ENCODE measurements at regions not wholly inside any gene's neighbourhood (a gene's known extent, or its start where the extent isn't known, plus 50 kb on each side); places are given as distances from the start of the nearest gene placed in this dataset.

GRCh38 chr18:10319026-10319425, 135.4 kb upstream of the APCDD1 start:
- intact Hi-C loops (cut with micrococcal nuclease), result no loop called here
- Mint-ChIP-seq H3K4me3 (ENCODE audit: low read depth) (no peak overlapping the region), H3K9me3 (no peaks in the 10 kb centered on the region), H3K27me3 (ENCODE audit: low read depth) (no peaks in the 10 kb centered on the region), H3K36me3 (ENCODE audit: low read depth) (no peaks in the 10 kb centered on the region), H3K27ac (no peak overlapping the region), H3K4me1 (ENCODE audit: low read depth) (no peaks in the 10 kb centered on the region)
- DNase-seq (ENCODE audit: low spot score), result no peak

GRCh38 chr18:10319914-10320600, 134.4 kb upstream of the APCDD1 start:
- no peaks in the 10 kb centered on the region for H3K4me1 Mint-ChIP-seq (ENCODE audit: low read depth)

GRCh38 chr18:10320791-10321190, 133.6 kb upstream of the APCDD1 start:
- no peak overlapping the region for H3K27ac Mint-ChIP-seq
- intact Hi-C loops (cut with micrococcal nuclease), result no loop called here

More at GRCh38 chr18:10319914-10320600, 134.4 kb upstream of the APCDD1 start:
- no peak for DNase-seq (ENCODE audit: low spot score)
- no peaks in the 10 kb centered on the region for H3K36me3 Mint-ChIP-seq (ENCODE audit: low read depth)
- H3K27me3 Mint-ChIP-seq (ENCODE audit: low read depth), result no peaks in the 10 kb centered on the region
- no peak overlapping the region for H3K4me3 Mint-ChIP-seq (ENCODE audit: low read depth)
- H3K27ac Mint-ChIP-seq, result no peak overlapping the region
- no peaks in the 10 kb centered on the region for H3K9me3 Mint-ChIP-seq
- intact Hi-C loops (cut with micrococcal nuclease), result no loop called here

GRCh38 chr18:10321576-10321975, 132.9 kb upstream of the APCDD1 start:
- H3K4me3 Mint-ChIP-seq (ENCODE audit: low read depth), result no peak overlapping the region
- intact Hi-C loops (cut with micrococcal nuclease), result no loop called here
- H3K36me3 Mint-ChIP-seq (ENCODE audit: low read depth), result no peaks in the 10 kb centered on the region
- DNase-seq (ENCODE audit: low spot score), result no peak
- no peak overlapping the region for H3K27ac Mint-ChIP-seq
- no peaks in the 10 kb centered on the region for H3K9me3 Mint-ChIP-seq
- no peaks in the 10 kb centered on the region for H3K4me1 Mint-ChIP-seq (ENCODE audit: low read depth)
- no peaks in the 10 kb centered on the region for H3K27me3 Mint-ChIP-seq (ENCODE audit: low read depth)

More at GRCh38 chr18:10320791-10321190, 133.6 kb upstream of the APCDD1 start:
- no peaks in the 10 kb centered on the region for H3K4me1 Mint-ChIP-seq (ENCODE audit: low read depth)
- H3K36me3 Mint-ChIP-seq (ENCODE audit: low read depth), result no peaks in the 10 kb centered on the region
- H3K9me3 Mint-ChIP-seq, result no peaks in the 10 kb centered on the region
- no peak overlapping the region for H3K4me3 Mint-ChIP-seq (ENCODE audit: low read depth)
- no peak for DNase-seq (ENCODE audit: low spot score)
- no peaks in the 10 kb centered on the region for H3K27me3 Mint-ChIP-seq (ENCODE audit: low read depth)

- Mint-ChIP-seq H3K4me1 (ENCODE audit: low read depth) (no peaks in the 10 kb centered on the region), H3K27ac (no peak overlapping the region), H3K9me3 (no peaks in the 10 kb centered on the region), H3K36me3 (ENCODE audit: low read depth) (no peaks in the 10 kb centered on the region), H3K27me3 (ENCODE audit: low read depth) (no peaks in the 10 kb centered on the region), H3K4me3 (ENCODE audit: low read depth) (no peak overlapping the region)
- intact Hi-C loops (cut with micrococcal nuclease), result no loop called here
- no peak for DNase-seq (ENCODE audit: low spot score)
Observed at GRCh38 chr18:10322004-10322403, 132.4 kb upstream of the APCDD1 start.

- no peak for DNase-seq (ENCODE audit: low spot score)
- no peak overlapping the region for H3K27ac Mint-ChIP-seq
- intact Hi-C loops (cut with micrococcal nuclease), result no loop called here
- H3K4me3 Mint-ChIP-seq (ENCODE audit: low read depth), result no peak overlapping the region
- no peaks in the 10 kb centered on the region for H3K9me3 Mint-ChIP-seq
- H3K27me3 Mint-ChIP-seq (ENCODE audit: low read depth), result no peaks in the 10 kb centered on the region
- H3K4me1 Mint-ChIP-seq (ENCODE audit: low read depth), result no peaks in the 10 kb centered on the region
- H3K36me3 Mint-ChIP-seq (ENCODE audit: low read depth), result no peaks in the 10 kb centered on the region
Observed at GRCh38 chr18:10322435-10322834, 132.0 kb upstream of the APCDD1 start.

GRCh38 chr18:10329101-10329500, 125.3 kb upstream of the APCDD1 start:
- Mint-ChIP-seq H3K27me3 (ENCODE audit: low read depth) (no peaks in the 10 kb centered on the region), H3K36me3 (ENCODE audit: low read depth) (no peaks in the 10 kb centered on the region), H3K27ac (no peak overlapping the region), H3K9me3 (no peaks in the 10 kb centered on the region), H3K4me3 (ENCODE audit: low read depth) (no peak overlapping the region), H3K4me1 (ENCODE audit: low read depth) (no peaks in the 10 kb centered on the region)
- no peak for DNase-seq (ENCODE audit: low spot score)
- intact Hi-C loops (cut with micrococcal nuclease), result no loop called here

- Mint-ChIP-seq H3K9me3 (no peaks in the 10 kb centered on the region), H3K27me3 (ENCODE audit: low read depth) (no peaks in the 10 kb centered on the region), H3K27ac (no peak overlapping the region), H3K4me3 (ENCODE audit: low read depth) (no peak overlapping the region), H3K36me3 (ENCODE audit: low read depth) (no peaks in the 10 kb centered on the region), H3K4me1 (ENCODE audit: low read depth) (no peaks in the 10 kb centered on the region)
- DNase-seq (ENCODE audit: low spot score), result no peak
- intact Hi-C loops (cut with micrococcal nuclease), result no loop called here
Observed at GRCh38 chr18:10330428-10330827, 124.0 kb upstream of the APCDD1 start.

GRCh38 chr18:10332452-10332851, 122.0 kb upstream of the APCDD1 start:
- intact Hi-C loops (cut with micrococcal nuclease), result no loop called here
- H3K36me3 Mint-ChIP-seq (ENCODE audit: low read depth), result no peaks in the 10 kb centered on the region
- no peak overlapping the region for H3K4me3 Mint-ChIP-seq (ENCODE audit: low read depth)
- DNase-seq (ENCODE audit: low spot score), result no peak
- no peaks in the 10 kb centered on the region for H3K9me3 Mint-ChIP-seq
- H3K27me3 Mint-ChIP-seq (ENCODE audit: low read depth), result no peaks in the 10 kb centered on the region
- H3K4me1 Mint-ChIP-seq (ENCODE audit: low read depth), result no peaks in the 10 kb centered on the region
- H3K27ac Mint-ChIP-seq, result no peak overlapping the region

- Mint-ChIP-seq H3K9me3 (no peaks in the 10 kb centered on the region), H3K36me3 (ENCODE audit: low read depth) (no peaks in the 10 kb centered on the region), H3K4me3 (ENCODE audit: low read depth) (no peak overlapping the region), H3K27me3 (ENCODE audit: low read depth) (no peaks in the 10 kb centered on the region), H3K27ac (no peak overlapping the region), H3K4me1 (ENCODE audit: low read depth) (no peaks in the 10 kb centered on the region)
- intact Hi-C loops (cut with micrococcal nuclease), result no loop called here
- no peak for DNase-seq (ENCODE audit: low spot score)
Observed at GRCh38 chr18:10336749-10337350, 117.6 kb upstream of the APCDD1 start.

- no peaks in the 10 kb centered on the region for H3K27me3 Mint-ChIP-seq (ENCODE audit: low read depth)
Observed at GRCh38 chr18:10340821-10341220, 113.6 kb upstream of the APCDD1 start.

GRCh38 chr18:10343778-10344177, 110.7 kb upstream of the APCDD1 start:
- Mint-ChIP-seq H3K27ac (no peak overlapping the region), H3K4me1 (ENCODE audit: low read depth) (no peaks in the 10 kb centered on the region), H3K36me3 (ENCODE audit: low read depth) (no peaks in the 10 kb centered on the region), H3K4me3 (ENCODE audit: low read depth) (no peak overlapping the region), H3K27me3 (ENCODE audit: low read depth) (no peaks in the 10 kb centered on the region), H3K9me3 (no peaks in the 10 kb centered on the region)
- DNase-seq (ENCODE audit: low spot score), result no peak
- intact Hi-C loops (cut with micrococcal nuclease), result no loop called here

More at GRCh38 chr18:10340821-10341220, 113.6 kb upstream of the APCDD1 start:
- Mint-ChIP-seq H3K9me3 (no peaks in the 10 kb centered on the region), H3K36me3 (ENCODE audit: low read depth) (no peaks in the 10 kb centered on the region), H3K4me3 (ENCODE audit: low read depth) (no peak overlapping the region), H3K27ac (no peak overlapping the region), H3K4me1 (ENCODE audit: low read depth) (no peaks in the 10 kb centered on the region)
- no peak for DNase-seq (ENCODE audit: low spot score)
- intact Hi-C loops (cut with micrococcal nuclease), result no loop called here

- no peak for DNase-seq (ENCODE audit: low spot score)
- Mint-ChIP-seq H3K36me3 (ENCODE audit: low read depth) (no peaks in the 10 kb centered on the region), H3K9me3 (no peaks in the 10 kb centered on the region), H3K4me3 (ENCODE audit: low read depth) (no peak overlapping the region), H3K27ac (no peak overlapping the region), H3K27me3 (ENCODE audit: low read depth) (no peaks in the 10 kb centered on the region), H3K4me1 (ENCODE audit: low read depth) (no peaks in the 10 kb centered on the region)
- intact Hi-C loops (cut with micrococcal nuclease), result no loop called here
Observed at GRCh38 chr18:10346749-10347415, 107.6 kb upstream of the APCDD1 start.
